Osteoblast (primary cell): ENCODE measurements at regions not wholly inside any gene's neighbourhood (a gene's known extent, or its start where the extent isn't known, plus 50 kb on each side); places are given as distances from the start of the nearest gene placed in this dataset.

ENCODE experiments used
- DNase-seq: peaks from one replicate; pipeline ENCODE4 v3.0.0; 2011; ENCODE audit warnings: low spot score, mixed read lengths; ENCODE audit not compliant: insufficient read length; ENCODE audit errors: missing footprints
- H2AFZ ChIP-seq: 2 replicates; pipeline ENCODE4 v1.6.0; 2011; ENCODE audit warnings: mild to moderate bottlenecking, low read length
- H3K27ac ChIP-seq: 2 replicates; pipeline ENCODE4 v1.5.1; 2011; ENCODE audit warnings: mild to moderate bottlenecking, low read depth, low read length, moderate library complexity
- H3K27me3 ChIP-seq: 2 replicates; pipeline ENCODE4 v1.6.0; 2012; ENCODE audit warnings: mild to moderate bottlenecking, control low read depth, inconsistent platforms, low read length, moderate library complexity; ENCODE audit not compliant: insufficient read depth
- H3K36me3 ChIP-seq: 2 replicates; pipeline ENCODE4 v1.5.1; 2011; ENCODE audit warnings: mild to moderate bottlenecking, low read length, control low read depth, moderate library complexity; ENCODE audit not compliant: insufficient read depth
- H3K4me1 ChIP-seq: 2 replicates; pipeline ENCODE4 v1.5.1; 2011; ENCODE audit warnings: mild to moderate bottlenecking, low read length, control low read depth, moderate library complexity; ENCODE audit not compliant: insufficient read depth
- H3K4me2 ChIP-seq: 2 replicates; pipeline ENCODE4 v1.6.0; 2011; ENCODE audit warnings: mild to moderate bottlenecking, low read length; ENCODE audit not compliant: insufficient read depth
- H3K4me3 ChIP-seq: fragments of 200-600 bp; sonication (generic); 3 replicates; pipeline ENCODE4 v1.5.1; 2012; ENCODE audit warnings: mild to moderate bottlenecking, low read length, inconsistent platforms; ENCODE audit not compliant: insufficient read depth
- H3K79me2 ChIP-seq: 2 replicates; pipeline ENCODE4 v1.6.0; 2012; ENCODE audit warnings: mild to moderate bottlenecking, low read length, control low read depth, inconsistent platforms; ENCODE audit not compliant: insufficient read depth
- H3K9me3 ChIP-seq: 2 replicates; pipeline ENCODE4 v1.5.1; 2011; ENCODE audit warnings: low read depth, low read length, control low read depth
- H4K20me1 ChIP-seq: 2 replicates; pipeline ENCODE4 v1.6.0; 2012; ENCODE audit warnings: mild to moderate bottlenecking, low read length, control low read depth; ENCODE audit not compliant: insufficient read depth
- TF ChIP-seq, protein P1 (sequence below): IDR thresholded peaks from 2 replicates; pipeline ENCODE4 v1.5.1; 2011; ENCODE audit warnings: mild to moderate bottlenecking, low read depth, low read length, moderate library complexity; ENCODE audit errors: extremely low read depth

DNA sequence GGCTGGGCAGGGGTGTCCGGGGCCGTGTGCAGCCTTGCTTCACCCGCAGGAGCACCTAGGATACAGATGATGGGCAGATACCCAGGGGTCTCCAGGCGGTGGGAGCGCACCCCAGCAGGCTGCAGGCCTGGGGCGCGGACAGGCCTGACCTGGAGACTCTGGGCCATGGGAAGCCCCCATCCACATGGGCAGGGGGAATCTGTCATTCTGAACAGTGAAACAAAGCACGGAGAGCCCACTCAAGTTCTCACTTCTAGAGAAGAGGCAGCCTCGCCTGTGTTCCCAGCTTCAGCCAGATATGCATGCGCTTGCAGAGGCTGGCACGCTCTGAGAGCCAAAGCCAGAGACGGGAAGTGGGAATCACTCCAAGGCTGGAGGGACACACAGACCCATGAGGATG lies 333.1 kb downstream of the BRD1 start:
- Histone ChIP-seq H3K79me2 (no peaks in the 10 kb centered on the region), H3K27ac (no peak overlapping the region), H3K36me3 (no peaks in the 10 kb centered on the region), H2AFZ (no peak overlapping the region), H3K4me1 (no peaks in the 10 kb centered on the region), H3K27me3 (no peaks in the 10 kb centered on the region), H4K20me1 (no peaks in the 10 kb centered on the region), H3K4me3 (no peak overlapping the region), H3K9me3 (no peaks in the 10 kb centered on the region), H3K4me2 (no peak overlapping the region)
- TF ChIP-seq, protein P1, sequence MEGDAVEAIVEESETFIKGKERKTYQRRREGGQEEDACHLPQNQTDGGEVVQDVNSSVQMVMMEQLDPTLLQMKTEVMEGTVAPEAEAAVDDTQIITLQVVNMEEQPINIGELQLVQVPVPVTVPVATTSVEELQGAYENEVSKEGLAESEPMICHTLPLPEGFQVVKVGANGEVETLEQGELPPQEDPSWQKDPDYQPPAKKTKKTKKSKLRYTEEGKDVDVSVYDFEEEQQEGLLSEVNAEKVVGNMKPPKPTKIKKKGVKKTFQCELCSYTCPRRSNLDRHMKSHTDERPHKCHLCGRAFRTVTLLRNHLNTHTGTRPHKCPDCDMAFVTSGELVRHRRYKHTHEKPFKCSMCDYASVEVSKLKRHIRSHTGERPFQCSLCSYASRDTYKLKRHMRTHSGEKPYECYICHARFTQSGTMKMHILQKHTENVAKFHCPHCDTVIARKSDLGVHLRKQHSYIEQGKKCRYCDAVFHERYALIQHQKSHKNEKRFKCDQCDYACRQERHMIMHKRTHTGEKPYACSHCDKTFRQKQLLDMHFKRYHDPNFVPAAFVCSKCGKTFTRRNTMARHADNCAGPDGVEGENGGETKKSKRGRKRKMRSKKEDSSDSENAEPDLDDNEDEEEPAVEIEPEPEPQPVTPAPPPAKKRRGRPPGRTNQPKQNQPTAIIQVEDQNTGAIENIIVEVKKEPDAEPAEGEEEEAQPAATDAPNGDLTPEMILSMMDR, result no peak
- DNase-seq, result no peak

DNA sequence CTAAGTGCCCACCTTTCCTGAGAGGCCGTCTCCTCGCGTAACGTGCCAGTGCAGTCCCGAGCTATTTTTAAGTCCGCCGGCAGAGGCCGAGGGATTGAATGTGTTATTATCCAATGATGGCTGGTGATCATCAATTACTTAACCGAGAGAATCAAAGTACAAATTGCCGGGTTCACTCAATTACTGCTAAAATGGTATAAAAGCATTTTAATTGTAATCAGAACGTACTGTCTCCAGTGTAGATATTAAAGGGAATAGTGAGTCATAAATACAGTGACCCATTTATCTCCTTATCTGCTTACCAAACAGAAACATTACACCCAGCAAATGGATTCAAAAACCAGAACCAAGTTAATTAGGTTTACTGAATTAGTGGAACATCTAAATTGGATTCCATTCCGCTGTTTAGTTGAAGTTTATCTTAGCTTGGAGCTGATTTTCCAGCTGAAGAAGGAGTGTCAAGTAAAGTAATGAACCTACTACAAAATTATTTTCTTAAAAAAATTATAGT lies 334.9 kb downstream of the BRD1 start:
- H3K36me3 ChIP-seq, result no peaks in the 10 kb centered on the region
- H3K4me1 ChIP-seq, result no peaks in the 10 kb centered on the region
- DNase-seq, result no peak
- H2AFZ ChIP-seq, result no peak overlapping the region
- H3K4me2 ChIP-seq, result no peak overlapping the region
- H3K79me2 ChIP-seq, result no peaks in the 10 kb centered on the region
- no peak overlapping the region for H3K4me3 ChIP-seq
- H3K9me3 ChIP-seq, result no peaks in the 10 kb centered on the region
- TF ChIP-seq, protein P1, result no peak
- no peaks in the 10 kb centered on the region for H3K27me3 ChIP-seq
- no peak overlapping the region for H3K27ac ChIP-seq
- no peaks in the 10 kb centered on the region for H4K20me1 ChIP-seq

DNA sequence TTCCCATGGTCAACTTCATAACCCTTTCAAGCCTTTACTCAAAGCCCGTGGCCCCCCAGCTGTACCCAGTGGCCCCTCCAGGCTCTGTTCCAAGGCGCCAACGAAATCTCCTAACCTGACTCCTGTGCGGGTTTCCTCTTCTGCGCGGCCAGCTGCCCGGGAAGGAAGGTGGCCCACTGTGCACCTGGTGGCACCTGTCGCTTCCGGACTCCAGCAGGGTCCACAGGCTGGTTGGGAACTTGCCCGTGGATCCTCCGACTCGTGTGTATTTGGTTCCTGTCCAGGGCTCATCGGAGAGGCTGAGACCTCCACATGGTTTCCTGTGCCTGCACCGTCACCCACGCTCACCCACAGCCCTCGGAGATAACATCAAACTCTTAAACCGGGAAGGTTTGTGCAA lies 335.4 kb downstream of the BRD1 start:
- no peaks in the 10 kb centered on the region for H3K79me2 ChIP-seq

DNA sequence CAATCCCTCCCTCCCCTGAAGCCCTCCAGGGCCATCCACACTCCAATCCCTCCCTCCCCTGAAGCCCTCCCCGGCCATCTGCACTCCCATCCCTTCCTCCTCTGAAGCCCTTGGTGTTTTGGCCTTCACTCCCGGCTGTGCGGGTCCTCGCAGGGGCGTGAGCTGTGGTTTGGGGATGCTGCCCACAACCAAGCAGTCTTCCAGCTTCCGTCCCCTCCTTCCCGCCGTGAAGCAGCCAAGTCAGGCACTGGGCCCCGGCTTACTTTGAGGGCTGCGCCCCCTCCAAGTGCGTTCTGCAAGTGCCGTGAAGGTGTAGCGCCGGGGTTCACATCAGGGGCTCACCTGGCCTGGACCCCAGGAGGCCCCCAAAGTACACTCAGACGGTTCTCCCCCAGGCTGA lies 335.9 kb downstream of the BRD1 start:
- H3K27ac ChIP-seq, result no peak overlapping the region
- no peak overlapping the region for H2AFZ ChIP-seq
- no peak for DNase-seq
- no peaks in the 10 kb centered on the region for H3K79me2 ChIP-seq
- H3K27me3 ChIP-seq, result no peaks in the 10 kb centered on the region
- H3K4me2 ChIP-seq, result no peak overlapping the region
- H3K4me1 ChIP-seq, result no peaks in the 10 kb centered on the region
- no peaks in the 10 kb centered on the region for H4K20me1 ChIP-seq
- TF ChIP-seq, protein P1, result no peak
- no peaks in the 10 kb centered on the region for H3K36me3 ChIP-seq
- H3K4me3 ChIP-seq, result no peak overlapping the region
- H3K9me3 ChIP-seq, result no peaks in the 10 kb centered on the region

More for the DNA sequence above, 335.4 kb downstream of the BRD1 start:
- Histone ChIP-seq H3K4me1 (no peaks in the 10 kb centered on the region), H3K9me3 (no peaks in the 10 kb centered on the region), H3K4me3 (no peak overlapping the region), H3K27me3 (no peaks in the 10 kb centered on the region), H3K27ac (no peak overlapping the region), H3K4me2 (no peak overlapping the region), H2AFZ (no peak overlapping the region), H4K20me1 (no peaks in the 10 kb centered on the region), H3K36me3 (no peaks in the 10 kb centered on the region)
- TF ChIP-seq, protein P1, result no peak
- no peak for DNase-seq
